HG03575 (cell line): ENCODE measurements at regions not wholly inside any gene's neighbourhood (a gene's known extent, or its start where the extent isn't known, plus 50 kb on each side); places are given as distances from the start of the nearest gene placed in this dataset.
"Not testable (repeated sequence)": the region's sequence is repeated elsewhere in the genome, so short reads cannot be mapped to it uniquely, and the experiment has no call there.

Source experiments
- ATAC-seq: cut with Tn5 transposase; IDR thresholded peaks from one replicate; pipeline ENCODE4 v1.9.1; 2021; ENCODE audit not compliant: unreplicated experiment, insufficient number of reproducible peaks, low FRiP score; ENCODE audit errors: extremely low read depth

- ATAC-seq = no peak
Measured at GRCh38 chrX:117843749-117844148, 272.9 kb downstream of the KLHL13 start.

DNA sequence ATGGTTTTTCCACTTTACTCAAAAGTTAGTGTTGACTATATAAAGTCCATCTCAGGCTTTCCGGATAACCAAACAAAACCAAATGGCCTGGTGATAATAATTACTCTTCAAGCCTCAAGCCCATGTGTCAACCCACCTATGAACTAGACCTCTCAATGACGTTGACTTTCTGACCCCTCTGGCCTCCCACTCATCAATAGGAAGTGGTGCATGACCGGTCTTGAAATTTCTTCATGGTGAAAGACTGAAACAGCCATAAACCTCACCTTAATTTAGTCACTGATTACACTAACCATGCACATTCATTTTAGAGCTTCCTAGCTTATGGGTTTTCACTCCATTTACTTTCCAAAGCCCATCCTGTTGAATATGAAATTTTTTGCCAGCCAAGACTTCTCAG, 276.0 kb downstream of the KLHL13 start:
- ATAC-seq = no peak

DNA sequence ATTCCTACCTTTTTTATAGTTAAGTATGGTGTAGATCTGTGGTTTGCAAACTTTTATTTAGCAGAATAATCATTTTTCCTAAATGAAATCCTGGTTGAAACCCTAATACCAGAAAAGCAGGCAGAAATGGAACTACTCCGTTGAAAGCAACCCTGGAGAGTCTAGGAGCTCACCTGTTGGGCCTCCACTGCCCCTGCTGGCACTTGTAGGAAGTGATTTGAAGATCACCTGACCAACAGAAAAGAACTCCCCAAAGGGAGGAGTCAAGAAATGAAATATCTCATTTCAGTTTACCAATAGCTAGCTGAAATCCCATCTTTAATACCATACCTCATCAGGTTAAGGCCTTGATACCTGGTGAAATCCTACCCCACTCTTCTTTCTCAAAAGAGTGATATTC, 277.1 kb downstream of the KLHL13 start:
- ATAC-seq = no peak

- ATAC-seq = no peak
Measured at GRCh38 chrX:117838581-117839331, 277.9 kb downstream of the KLHL13 start.

GRCh38 chrX:117835034-117835433, 281.6 kb downstream of the KLHL13 start:
- no peak for ATAC-seq

DNA sequence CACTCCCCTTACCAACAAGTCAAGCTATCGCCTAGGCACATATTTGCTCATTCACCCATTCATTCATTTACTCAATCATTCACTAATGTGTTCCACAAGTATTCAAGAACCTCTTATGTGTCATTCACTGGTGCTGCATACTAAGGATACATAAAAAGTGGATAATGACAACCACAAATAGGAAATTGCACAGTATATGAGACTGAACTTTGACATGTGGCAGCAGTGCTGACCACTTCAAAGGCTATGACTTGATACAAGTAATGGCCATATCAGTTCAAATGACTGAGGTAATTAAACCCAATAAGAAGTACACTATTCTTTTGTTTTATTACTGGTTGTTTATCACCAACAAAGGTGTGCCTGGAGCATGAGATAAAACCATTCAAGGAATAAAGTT, 282.5 kb downstream of the KLHL13 start:
- ATAC-seq = no peak

GRCh38 chrX:117821472-117821871, 295.1 kb downstream of the KLHL13 start:
- not testable (repeated sequence) for ATAC-seq

DNA sequence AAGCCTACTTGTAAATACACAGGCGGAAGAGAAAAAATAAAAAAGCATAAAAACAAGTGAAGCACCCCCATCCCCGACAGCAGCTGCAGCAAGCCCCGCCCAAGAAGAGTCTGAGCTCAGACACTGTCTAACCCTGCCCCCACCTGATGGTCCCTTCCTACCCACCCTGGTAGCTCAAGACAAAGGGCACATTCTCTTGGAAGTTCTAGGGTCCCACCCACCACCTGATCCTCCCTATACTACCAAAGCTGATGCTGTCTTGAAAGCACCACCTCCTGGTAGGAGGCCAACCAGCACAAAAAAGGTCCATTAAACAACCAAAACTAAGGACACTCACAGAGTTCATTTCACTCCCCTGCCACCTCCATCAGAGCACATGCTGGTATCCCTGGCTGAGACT, 308.2 kb downstream of the KLHL13 start:
- no peak for ATAC-seq

DNA sequence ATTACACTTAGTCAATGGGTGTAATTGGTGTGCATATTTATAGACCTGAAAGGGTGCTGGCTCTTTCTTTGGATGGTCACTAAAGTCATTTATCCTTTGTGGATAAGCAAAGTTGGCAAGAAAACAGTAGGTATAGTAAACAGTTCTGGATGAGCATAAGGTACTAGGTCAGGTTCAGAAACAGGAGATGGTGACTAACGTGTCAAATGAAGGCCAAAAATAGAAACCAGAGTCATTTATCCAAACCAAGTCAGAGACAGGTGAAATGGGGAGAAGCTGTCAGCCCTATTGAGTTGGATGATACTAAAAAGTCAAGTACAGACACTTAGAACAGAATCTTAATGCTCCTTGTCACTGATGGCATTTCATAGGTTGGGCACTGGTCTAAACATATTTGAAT, 313.1 kb downstream of the KLHL13 start:
- no peak for ATAC-seq

DNA sequence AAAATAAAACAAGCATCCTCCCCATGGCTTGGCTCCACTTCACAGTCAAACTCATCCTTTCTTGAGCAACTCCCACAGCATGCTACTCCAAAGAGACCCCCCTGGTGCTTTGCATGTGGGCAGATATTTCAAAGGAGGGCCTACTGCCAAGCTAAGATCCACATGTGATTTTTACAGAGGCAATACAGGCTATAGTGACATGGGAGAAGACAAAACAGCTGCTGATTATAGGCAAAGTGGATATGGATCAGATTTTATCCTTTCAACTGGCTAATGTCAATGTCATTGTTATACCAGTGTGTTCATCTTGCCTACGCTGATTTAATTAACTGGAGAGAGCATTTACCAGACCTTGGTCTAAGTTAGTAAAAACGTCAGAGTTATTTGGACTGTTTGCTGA, 328.3 kb downstream of the KLHL13 start:
- ATAC-seq = no peak

DNA sequence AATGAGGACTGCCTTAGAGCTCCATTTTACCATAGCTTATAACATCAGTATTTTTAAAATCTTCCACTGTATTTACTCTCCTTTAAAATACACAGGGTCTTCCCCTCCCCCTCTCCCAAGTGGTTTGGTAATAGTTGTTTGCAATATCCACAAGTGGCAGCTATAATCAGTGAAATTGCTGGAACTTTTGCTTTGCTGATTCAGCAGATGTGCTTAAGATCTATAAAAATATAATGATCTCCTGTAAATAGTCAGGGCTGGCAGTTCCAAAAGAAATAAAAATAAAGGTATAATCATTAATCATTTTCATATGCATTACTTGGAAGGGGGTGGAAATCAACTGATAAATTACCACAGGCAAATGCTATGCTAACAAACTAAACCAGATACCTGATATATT, 345.2 kb downstream of the KLHL13 start:
- no peak for ATAC-seq

DNA sequence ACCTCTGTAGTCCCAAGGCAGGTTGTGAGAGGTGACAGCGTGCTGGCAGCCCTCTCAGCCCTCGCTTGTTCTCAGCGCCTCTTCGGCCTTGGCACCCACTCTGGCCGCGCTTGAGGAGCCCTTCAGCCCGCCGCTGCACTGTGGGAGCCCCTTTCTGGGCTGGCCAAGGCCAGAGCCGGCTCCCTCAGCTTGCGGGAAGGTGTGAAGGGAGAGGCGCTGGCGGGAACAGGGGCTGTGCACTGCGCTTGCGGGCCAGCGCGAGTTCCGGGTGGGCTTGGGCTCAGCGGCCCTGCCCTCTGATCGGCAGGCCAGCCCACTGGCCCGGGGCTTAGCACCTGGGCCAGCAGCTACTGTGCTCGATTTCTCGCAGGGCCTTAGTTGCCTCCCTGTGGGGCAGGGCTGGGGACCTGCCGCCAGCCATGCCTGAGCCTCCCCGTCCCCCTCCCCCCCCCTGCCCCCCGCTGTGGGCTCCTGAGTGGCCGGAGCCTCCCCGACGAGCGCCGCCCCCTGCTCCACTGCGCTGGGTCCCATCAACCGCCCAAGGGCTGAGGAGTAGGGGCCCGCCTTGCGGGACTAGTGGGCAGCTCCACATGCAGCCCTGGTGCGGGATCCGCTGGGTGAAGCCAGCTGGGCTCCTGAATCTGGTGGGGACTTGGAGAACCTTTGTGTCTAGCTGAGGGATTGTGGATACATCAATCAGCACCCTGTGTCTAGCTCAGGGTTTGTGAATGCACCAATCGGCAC, 347.6 kb downstream of the KLHL13 start:
- no peak for ATAC-seq

- ATAC-seq = no peak
Measured at GRCh38 chrX:117765211-117765610, 351.4 kb downstream of the KLHL13 start.

GRCh38 chrX:117752745-117753144, 363.9 kb downstream of the KLHL13 start:
- peak; percentile 93 for ATAC-seq

DNA sequence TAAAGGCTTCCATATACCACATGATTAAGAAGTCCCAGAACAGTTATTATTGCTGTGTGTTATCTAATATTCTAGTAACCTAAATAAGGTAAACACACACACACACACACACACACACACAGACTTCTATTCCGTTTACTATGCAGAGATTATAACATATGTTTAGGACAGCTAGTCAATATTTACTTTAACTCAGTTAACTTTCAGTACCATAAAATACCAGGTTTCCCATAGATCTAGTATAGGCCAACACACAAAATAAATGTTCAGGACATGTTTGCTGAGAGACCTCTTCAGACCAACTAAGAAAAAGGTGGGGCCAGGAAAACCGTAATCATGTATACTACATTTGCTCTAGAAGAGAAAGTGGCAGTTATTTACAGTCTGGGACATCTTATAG, 365.5 kb downstream of the KLHL13 start:
- no peak for ATAC-seq

- ATAC-seq = no peak
Measured at GRCh38 chrX:117744958-117745357, 371.7 kb downstream of the KLHL13 start.

DNA sequence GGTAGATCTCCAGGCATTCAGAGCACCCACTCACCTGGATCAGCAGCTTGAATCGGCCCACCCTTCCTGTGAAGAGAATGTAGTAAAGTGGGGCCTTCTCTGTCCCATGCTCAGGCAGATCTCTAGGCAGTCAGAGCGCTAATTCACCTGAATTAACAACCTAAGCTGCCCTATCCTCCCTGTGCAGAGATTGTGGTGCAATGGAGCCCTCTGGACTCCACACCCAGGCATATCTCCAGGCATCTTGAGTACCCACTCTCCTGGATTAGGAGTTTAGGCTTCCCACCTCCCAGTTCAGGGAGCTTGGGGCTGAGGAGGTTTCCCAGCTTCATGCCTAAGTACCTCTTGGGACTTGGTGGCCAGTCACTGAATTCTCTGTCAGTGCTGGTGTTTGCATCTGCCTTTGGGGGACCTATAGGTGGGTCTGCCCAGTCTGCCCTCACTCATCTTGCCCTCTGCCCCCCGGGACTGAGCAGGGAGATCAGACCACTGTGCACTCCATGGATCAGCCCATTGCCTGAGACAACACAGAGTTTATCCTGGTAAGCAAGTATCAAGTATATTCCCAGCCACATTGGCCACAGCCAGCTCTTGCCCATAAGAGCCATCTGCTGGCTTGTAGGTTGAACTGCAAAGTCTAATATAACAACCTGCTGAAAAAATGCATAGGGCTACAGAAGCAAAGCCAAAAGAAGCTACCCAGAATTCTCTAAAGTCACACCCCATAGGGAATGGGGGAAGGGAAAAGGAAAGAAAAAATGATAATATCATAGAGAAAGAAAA, 372.9 kb downstream of the KLHL13 start:
- ATAC-seq = no peak

- no peak for ATAC-seq
Measured at GRCh38 chrX:117713411-117713810, 403.2 kb downstream of the KLHL13 start.

DNA sequence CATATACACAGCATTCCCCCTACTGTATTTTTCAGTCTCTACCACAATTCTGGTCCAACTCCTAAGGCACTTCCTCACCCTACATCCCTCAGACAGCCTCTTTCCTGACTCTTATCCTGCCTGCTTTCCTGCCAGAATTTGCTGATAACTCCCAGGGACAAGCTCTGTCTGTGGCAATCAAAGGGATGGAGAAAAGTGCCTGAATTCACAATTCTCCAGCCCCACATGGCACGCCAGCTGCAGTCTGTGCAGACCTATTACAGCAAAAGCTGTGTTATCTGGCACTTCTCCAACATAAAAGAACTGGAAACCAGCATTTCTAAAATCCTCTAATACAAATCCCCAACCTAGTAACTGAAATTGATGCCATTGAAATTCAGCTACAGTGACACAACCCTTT, 404.8 kb downstream of the KLHL13 start:
- ATAC-seq = no peak
